Activated naive CD4-positive, alpha-beta T cell treated with anti-CD3 and anti-CD28 coated beads for 36 hours (primary cell): ENCODE measurements at regions not wholly inside any gene's neighbourhood (a gene's known extent, or its start where the extent isn't known, plus 50 kb on each side); places are given as distances from the start of the nearest gene placed in this dataset.
A peak's percentile ranks its signal among the peaks of the same experiment; 100 is the strongest.

Source experiments
- CTCF ChIA-PET: fragments of 350-600 bp; sonication (Branson Sonifier 250); formaldehyde crosslinking; loops from one replicate; lab custom pipeline; 2021; ENCODE audit warnings: antibody characterized with exemption; lab: Charles Lee
- DNase-seq: peaks from one replicate; pipeline ENCODE4 v3.0.0-alpha.2; 2020
- H3K27ac Mint-ChIP-seq: one replicate; pipeline ENCODE4 v1.8.0; 2021; ENCODE audit warnings: mild to moderate bottlenecking, mixed read lengths
- H3K27me3 Mint-ChIP-seq: one replicate; pipeline ENCODE4 v1.8.0; 2021; ENCODE audit warnings: low read depth, mixed read lengths
- H3K36me3 Mint-ChIP-seq: one replicate; pipeline ENCODE4 v1.8.0; 2021; ENCODE audit warnings: low read depth, mixed read lengths
- H3K4me1 Mint-ChIP-seq: one replicate; pipeline ENCODE4 v1.8.0; 2021; ENCODE audit warnings: low read depth, mixed read lengths
- H3K4me3 Mint-ChIP-seq: one replicate; pipeline ENCODE4 v1.8.0; 2021; ENCODE audit warnings: mild to moderate bottlenecking, moderate library complexity, mixed read lengths
- H3K9me3 Mint-ChIP-seq: one replicate; pipeline ENCODE4 v1.8.0; 2021; ENCODE audit warnings: mixed read lengths
- intact Hi-C: fragments of 100-400 bp; cut with micrococcal nuclease; formaldehyde crosslinking; loops from one replicate; pipeline ENCODE4 v1.15.1; 2023

DNA sequence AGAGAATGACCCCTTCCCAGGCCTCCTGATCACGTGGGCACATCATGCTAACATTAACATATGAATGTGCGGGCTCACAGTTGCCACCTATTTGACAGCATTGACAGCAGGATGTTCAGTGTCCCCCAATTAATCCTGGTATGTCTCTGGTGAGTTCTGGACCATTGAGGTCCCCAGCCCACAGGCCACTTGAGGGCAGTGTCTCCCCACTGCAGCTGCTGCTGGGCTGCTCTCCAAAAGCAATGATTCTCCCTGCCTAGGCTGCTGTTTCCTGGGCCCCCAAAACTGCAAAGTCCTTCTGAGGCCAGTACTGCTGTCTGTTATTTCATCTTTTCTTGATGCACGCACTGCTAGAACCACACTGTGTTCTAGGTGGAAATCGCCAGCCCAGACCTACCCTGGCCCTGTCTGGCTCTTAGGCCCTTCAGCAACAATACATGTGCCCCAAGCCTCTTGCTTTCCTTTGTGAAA lies 52.7 kb upstream of the MAPK4 start:
- CTCF ChIA-PET = interaction anchor here (1.2 kb wide), 1 partner anchor 79 kb away, joined by 3 read pairs; no protein-coding TSS in a partner anchor
- Mint-ChIP-seq H3K27ac (no peak overlapping the region), H3K9me3 (no peaks in the 10 kb centered on the region), H3K36me3 (no peaks in the 10 kb centered on the region), H3K4me1 (no peaks in the 10 kb centered on the region), H3K4me3 (no peak overlapping the region), H3K27me3 (peaks cover 18% of the 10 kb centered on the region)
- intact Hi-C loops = no loop called here
- peak; percentile 5 for DNase-seq

DNA sequence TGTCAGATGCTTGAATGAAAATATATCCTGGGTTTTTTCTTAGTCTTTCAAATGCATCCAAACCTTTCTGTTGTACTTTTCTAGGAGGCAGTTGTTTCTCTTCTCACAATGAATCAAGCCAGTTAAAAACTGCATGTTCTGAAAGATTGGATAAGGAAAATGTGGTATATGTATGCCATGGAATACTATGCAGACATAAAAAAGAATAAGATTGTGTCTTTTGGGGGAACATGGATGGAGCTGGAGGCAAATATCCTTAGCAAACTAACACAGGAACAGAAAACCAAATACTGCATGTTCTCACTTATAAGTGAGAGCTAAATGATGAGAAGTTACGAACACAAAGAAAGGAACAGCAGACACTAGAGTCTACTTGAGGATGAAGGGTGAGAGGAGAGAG lies 51.7 kb upstream of the MAPK4 start:
- Mint-ChIP-seq H3K9me3 (no peaks in the 10 kb centered on the region), H3K27me3 (peaks cover 23% of the 10 kb centered on the region), H3K4me3 (no peak overlapping the region), H3K36me3 (no peaks in the 10 kb centered on the region), H3K4me1 (no peaks in the 10 kb centered on the region), H3K27ac (no peak overlapping the region)
- CTCF ChIA-PET = interaction anchor here (0.7 to 1.2 kb wide), 3 partner anchors 78 to 1903 kb away, joined by 3 read pairs; no protein-coding TSS in a partner anchor
- DNase-seq = no peak
- intact Hi-C loops = no loop called here

DNA sequence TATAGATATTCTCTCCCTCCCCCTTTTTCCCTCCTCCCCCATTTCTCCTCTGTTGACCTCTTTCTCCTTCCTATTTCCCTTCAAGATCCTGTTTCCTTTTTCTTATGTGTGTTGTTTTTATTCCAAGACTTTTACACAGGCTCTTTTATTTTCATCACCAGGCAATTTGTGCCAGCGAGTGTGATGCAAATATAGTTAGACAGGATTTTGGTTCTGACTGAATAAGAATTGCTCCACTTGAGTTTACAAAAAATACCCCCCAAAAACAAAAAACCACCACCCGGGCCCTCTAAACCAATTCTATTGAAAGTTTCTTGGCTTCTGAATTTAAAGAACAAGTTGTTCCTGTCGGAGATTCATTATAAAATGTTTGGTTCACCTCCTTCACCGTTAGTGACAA lies 50.9 kb upstream of the MAPK4 start:
- no peaks in the 10 kb centered on the region for H3K36me3 Mint-ChIP-seq
- H3K27ac Mint-ChIP-seq = peak overlapping the region; percentile 3
- intact Hi-C loops = no loop called here
- H3K4me3 Mint-ChIP-seq = no peak overlapping the region
- H3K9me3 Mint-ChIP-seq = no peaks in the 10 kb centered on the region
- DNase-seq = no peak
- CTCF ChIA-PET = no interaction called here
- no peaks in the 10 kb centered on the region for H3K4me1 Mint-ChIP-seq
- H3K27me3 Mint-ChIP-seq = peaks cover 20% of the 10 kb centered on the region
